Omental fat pad (tissue), 3 donors: ENCODE measurements at regions not wholly inside any gene's neighbourhood (a gene's known extent, or its start where the extent isn't known, plus 50 kb on each side); places are given as distances from the start of the nearest gene placed in this dataset.
"Not testable (repeated sequence)": the region's sequence is repeated elsewhere in the genome, so short reads cannot be mapped to it uniquely, and the experiment has no call there.

ENCODE experiments used
- ATAC-seq: fragments of 150-250 bp; one replicate; pipeline ENCODE4 v1.9.1; 2016; ENCODE audit warnings: mild to moderate bottlenecking, moderate library complexity; ENCODE audit not compliant: low FRiP score
- DNase-seq: peaks from one replicate; pipeline ENCODE4 v3.0.0-alpha.2; 2019; ENCODE audit warnings: low spot score
- TF ChIP-seq, protein P1 (sequence below), 3 donors: fragments of 450-650 bp; IDR thresholded peaks; one replicate each; pipeline ENCODE4 v1.5.1; 2016 to 2017; ENCODE audit warnings: antibody characterized with exemption in 3 of 3, mild to moderate bottlenecking in 3 of 3, moderate library complexity in 2 of 3

DNA sequence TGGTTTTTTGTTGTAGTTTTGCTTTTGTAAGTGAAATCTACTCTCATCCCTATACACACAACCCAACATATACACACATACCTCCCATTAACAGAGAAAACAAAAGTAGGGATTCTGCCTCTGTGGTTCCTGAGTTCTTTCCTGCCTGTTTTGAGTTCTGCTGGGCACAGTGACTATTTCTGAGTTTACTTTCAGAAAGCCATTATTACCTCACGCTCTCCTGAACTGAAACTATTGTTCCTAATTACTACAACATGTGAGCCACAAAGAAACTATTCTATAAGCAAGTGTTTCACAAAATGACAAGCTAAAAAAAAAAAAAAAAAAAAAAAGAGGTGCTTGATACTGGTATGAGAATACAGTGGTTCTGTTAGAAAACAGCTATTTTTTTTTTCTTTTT is 110.9 kb downstream of the ALG10B start:
- TF ChIP-seq, protein P1, sequence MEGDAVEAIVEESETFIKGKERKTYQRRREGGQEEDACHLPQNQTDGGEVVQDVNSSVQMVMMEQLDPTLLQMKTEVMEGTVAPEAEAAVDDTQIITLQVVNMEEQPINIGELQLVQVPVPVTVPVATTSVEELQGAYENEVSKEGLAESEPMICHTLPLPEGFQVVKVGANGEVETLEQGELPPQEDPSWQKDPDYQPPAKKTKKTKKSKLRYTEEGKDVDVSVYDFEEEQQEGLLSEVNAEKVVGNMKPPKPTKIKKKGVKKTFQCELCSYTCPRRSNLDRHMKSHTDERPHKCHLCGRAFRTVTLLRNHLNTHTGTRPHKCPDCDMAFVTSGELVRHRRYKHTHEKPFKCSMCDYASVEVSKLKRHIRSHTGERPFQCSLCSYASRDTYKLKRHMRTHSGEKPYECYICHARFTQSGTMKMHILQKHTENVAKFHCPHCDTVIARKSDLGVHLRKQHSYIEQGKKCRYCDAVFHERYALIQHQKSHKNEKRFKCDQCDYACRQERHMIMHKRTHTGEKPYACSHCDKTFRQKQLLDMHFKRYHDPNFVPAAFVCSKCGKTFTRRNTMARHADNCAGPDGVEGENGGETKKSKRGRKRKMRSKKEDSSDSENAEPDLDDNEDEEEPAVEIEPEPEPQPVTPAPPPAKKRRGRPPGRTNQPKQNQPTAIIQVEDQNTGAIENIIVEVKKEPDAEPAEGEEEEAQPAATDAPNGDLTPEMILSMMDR (IDR thresholded peaks at IDR 0.05) = no peak
- ATAC-seq = no peak
- DNase-seq = no peak

DNA sequence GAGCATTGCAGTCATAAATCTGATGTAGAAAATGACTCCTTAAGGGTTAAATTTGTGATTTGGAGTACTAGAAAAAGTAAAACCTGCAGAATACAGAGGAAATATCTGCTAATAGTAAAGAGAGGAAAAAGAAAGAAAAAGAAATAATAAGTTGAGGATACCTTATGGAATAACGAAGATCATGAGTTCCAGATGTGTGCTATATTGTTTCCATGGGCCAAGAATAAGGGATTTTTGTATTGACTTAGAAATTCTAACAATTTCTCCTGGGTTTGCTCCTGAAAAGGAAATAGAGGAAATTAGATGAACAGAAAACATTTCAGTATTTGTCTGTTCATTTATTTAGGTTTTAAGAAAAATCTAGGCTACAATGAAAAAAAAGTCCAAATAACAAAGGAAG is 115.3 kb downstream of the ALG10B start:
- TF ChIP-seq, protein P1 (IDR thresholded peaks at IDR 0.05) = no peak
- ATAC-seq = no peak
- no peak for DNase-seq

DNA sequence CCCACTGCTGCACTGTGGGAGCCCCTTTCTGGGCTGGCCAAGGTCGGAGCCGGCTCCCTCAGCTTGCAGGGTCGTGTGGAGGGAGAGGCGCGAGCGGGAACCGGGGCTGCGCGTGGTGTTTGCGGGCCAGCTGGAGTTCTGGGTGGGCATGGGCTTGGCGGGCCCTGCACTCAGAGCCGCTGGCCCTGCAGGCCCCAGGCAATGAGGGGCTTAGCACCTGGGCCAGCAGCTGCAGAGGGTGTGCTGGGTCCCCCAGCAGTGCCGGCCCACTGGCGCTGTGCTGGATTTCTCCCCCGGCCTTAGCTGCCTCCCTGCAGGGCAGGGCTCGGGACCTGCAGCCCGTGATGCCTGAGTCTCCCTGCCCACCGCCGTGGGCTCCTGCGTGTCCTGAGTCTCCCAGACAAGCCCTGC is 125.3 kb downstream of the ALG10B start:
- ATAC-seq, DNase-seq: not testable (repeated sequence)

DNA sequence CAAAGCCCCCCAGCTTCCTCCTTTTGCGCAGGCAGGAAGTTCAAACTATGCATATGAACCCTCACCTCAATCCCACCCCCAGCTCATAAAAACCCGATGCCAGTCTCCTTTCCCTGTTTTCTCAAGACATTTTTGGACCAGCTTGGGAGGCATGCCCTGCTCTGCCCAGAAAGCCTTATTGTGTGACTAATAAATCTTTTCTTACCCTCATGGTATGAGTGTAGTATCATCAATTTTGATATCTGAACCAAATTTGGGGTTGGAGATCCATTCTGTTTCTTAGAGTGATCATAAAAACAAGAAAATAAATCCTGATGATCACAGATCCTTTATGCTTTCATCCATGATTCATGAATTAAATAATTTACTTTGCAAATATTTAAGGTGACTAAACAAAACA is 128.5 kb downstream of the ALG10B start:
- DNase-seq = no peak
- ATAC-seq = no peak
- TF ChIP-seq, protein P1 (IDR thresholded peaks at IDR 0.05) = no peak

DNA sequence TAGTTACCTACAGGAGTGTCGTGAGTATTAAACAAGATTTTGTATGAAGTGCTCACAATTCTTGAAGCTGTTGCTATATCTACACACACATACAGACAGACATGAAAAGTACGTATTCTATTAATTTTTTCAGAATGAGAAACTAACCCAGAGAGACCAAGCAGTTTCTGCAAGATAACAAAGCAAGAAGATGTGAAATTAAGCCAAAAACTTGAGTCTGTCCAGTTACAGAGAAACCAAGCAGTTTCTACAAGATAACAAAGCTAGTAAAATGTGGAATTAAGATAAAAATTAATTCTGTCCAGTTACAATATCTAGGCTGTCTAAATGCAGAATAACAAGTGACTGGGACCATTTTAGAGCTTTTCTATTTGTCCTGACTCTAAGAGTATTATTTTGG is 132.4 kb downstream of the ALG10B start:
- TF ChIP-seq, protein P1 (IDR thresholded peaks at IDR 0.05) = no peak
- DNase-seq (no peak), ATAC-seq (no peak)

DNA sequence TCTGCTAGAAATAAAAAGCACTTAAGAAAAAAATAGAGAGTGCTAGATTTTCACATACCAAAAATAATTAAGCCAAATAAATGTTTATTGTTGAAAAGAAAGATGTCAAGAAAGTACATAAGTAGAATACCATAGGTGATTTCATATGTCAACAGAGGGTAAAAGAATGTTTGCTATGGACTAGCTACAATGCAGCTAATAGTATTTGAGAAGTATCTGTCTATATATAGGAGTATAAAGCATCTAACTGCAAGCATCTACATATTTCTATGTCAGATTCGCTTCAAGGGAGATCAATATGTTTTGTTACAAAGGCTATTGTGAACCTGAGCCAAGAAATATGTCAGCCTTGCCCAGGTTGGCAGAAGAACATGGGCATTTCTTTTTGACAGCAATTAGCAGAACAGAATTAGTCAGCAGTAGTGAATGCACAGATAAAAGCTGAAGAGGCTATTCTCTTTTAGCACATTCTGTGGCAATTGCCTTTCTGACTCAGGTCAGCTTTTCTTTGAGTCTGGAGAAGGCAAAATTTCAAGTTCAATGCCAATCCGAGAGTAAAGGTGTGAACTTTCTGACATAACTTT is 140.1 kb downstream of the ALG10B start:
- TF ChIP-seq, protein P1 (IDR thresholded peaks at IDR 0.05) = no peak
- DNase-seq (no peak), ATAC-seq (no peak)

DNA sequence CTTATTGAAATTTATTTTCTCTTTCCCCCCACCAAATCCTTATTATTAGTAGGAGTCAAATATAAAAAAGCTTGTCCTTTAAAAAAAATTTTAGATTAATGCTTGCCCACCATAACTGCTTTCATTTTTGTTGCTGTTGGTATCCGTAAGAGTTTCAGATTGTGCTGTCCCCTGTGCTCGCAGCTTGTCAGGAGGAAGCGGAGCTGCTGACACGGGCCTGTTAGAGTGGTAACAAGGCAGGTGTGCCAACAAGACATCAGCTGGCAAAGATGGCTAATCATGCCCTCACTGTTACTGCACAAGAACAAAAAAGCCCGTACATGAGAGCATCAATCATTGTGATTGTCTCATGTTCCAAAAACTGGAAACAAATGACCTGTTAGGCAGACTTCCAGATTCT is 148.4 kb downstream of the ALG10B start:
- TF ChIP-seq, protein P1 (IDR thresholded peaks at IDR 0.05) = no peak
- ATAC-seq (no peak), DNase-seq (no peak)

DNA sequence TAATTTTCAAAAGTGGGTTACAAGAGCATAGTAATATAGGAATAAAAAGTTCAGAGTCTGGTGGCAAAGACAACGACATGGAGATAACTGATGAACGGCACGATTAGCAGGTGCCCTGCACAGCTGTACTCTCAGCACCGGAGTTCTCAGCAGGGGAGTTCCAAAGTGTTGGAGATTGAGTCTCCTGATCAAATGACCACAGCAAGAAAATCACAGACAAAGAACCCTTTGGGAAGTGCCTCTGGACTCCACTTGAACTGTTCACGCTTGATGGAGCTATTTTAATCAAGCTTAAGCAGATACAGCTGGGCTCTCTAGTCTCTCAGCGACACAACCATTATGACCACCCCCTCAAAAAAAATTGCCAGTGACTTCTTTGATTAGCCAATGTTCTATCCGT is 153.1 kb downstream of the ALG10B start:
- DNase-seq (no peak), ATAC-seq (no peak)
- TF ChIP-seq, protein P1 (IDR thresholded peaks at IDR 0.05) = no peak
